ENCODE measurements at regions not wholly inside any gene's neighbourhood (a gene's known extent, or its start where the extent isn't known, plus 50 kb on each side); places are given as distances from the start of the nearest gene placed in this dataset.
A peak's percentile ranks its signal among the peaks of the same experiment; 100 is the strongest.

DNA sequence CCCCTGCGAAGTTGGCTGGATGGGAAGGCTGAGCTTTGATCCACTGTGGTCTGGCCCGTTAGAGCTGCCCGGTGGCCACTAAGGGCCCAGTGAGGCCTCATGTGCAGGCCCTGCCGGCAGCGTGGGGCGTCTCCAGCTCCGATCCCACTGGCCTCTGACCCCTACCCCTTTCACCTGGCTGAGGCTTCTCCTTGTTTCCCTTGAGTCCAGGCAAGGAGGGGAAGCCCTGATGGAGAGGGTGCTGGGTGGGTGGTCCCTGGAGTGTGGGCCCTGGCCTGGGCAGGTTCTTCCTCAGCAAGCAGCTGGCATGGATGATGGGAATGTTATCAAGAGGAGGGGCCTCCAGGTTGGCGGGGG, 356.8 kb downstream of the SEC14L1 start:
- ATAC-seq (replicated peaks in 1 of 4), result no peak
- ChIA-PET CTCF (no interaction called here), POLR2A (no interaction called here)
- peaks cover 0 to 39% of the 10 kb centered on the region in 2 experiments for H3K4me1 ChIP-seq (ENCODE audit: control insufficient read depth in 1 of 2, extremely low read depth in 1 of 2, insufficient read depth in 2 of 2, low read length in 2 of 2)
- Mint-ChIP-seq H3K27ac (peak overlapping the region in 1 of 2 donors; percentile 28), H3K9me3 (no peaks in the 10 kb centered on the region), H3K4me1 (peaks cover 13 to 20% (median 18%) of the 10 kb centered on the region in 3 donors), H3K4me3 (no peak overlapping the region), H3K36me3 (peaks cover 21% of the 10 kb centered on the region), H3K27me3 (no peaks in the 10 kb centered on the region)
- H3K4me3 ChIP-seq (ENCODE audit: control insufficient read depth in 1 of 2, extremely low read depth in 1 of 2, low read length in 1 of 2), result no peak overlapping the region
- 80% methylated on average over 1 of the region's 8 CpGs for whole genome bisulfite sequencing (ENCODE audit: insufficient coverage)
- no peaks in the 10 kb centered on the region for H3K27me3 ChIP-seq (replicated peaks in 1 of 2; ENCODE audit: control insufficient read depth in 2 of 2, extremely low read depth in 1 of 2, insufficient read depth in 2 of 2, low read length in 1 of 2)
- peak in 3 of 35 experiments; percentile 0 to 2 (median 1) for DNase-seq
- no peaks in the 10 kb centered on the region for H3K9me3 ChIP-seq
- no peak overlapping the region for H3K27ac ChIP-seq (ENCODE audit: low read length)
- peaks cover 55 to 89% of the 10 kb centered on the region in 2 donors for H3K36me3 ChIP-seq (ENCODE audit: control insufficient read depth in 2 of 2, extremely low read depth in 1 of 2, insufficient read depth in 1 of 2, low read length in 1 of 2)

GRCh38 chr17:77498091-77498741, 357.4 kb downstream of the SEC14L1 start:
- peaks cover 13 to 18% (median 18%) of the 10 kb centered on the region in 3 donors for H3K4me1 Mint-ChIP-seq
- 90% methylated on average over 4 of the region's 25 CpGs for WGBS (ENCODE audit: insufficient coverage)

DNA sequence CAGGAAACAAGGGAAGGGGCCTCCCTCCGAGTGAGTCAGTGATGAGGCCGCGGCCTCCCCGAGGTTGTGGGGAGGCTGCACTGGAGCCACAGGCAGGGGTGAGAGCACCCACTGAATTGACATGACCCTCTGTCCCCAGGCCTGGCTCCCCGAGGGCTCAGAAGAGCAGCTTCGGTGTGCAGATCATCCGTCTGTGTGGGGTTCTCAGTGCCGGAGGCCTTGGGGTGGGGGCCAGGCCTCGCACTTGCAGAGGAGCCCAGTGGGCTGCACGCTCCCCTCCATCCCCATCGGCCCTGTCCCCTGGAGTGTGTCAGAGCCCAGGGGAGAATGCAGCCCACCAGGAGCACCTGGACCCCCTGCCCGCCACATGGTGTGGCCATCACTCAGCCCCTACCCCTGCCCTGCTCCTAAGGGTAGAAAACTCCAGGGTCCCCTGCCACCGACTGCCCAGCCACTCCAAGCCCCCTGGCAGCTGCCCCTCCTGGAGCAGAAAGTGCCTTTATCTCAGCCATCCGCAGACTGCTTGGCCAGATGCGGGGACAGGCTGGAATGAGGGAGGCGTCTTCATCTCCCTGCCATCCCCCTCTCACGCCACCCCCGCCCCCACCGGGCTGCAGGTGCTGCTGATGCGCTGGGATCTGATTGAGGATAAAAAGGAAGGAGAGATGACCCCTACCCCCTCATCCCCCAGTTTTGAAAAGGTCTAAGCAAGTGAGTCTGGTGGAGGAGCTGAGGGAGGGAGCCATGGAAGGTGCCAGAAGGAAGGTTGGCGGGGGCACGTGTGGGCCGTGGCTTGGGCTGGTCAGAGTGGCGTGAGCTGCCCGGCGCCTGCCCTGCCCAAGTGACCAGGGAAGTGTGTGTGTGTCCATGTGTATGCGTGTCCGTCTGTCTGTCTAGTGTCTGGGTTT, 358.3 kb downstream of the SEC14L1 start:
- Histone ChIP-seq H3K4me3 (ENCODE audit: control insufficient read depth in 1 of 2, extremely low read depth in 1 of 2, low read length in 1 of 2) (no peak overlapping the region), H3K27ac (ENCODE audit: low read length) (no peak overlapping the region), H3K27me3 (replicated peaks in 1 of 2; ENCODE audit: control insufficient read depth in 2 of 2, extremely low read depth in 1 of 2, insufficient read depth in 2 of 2, low read length in 1 of 2) (no peaks in the 10 kb centered on the region), H3K36me3 (ENCODE audit: control insufficient read depth in 2 of 2, extremely low read depth in 1 of 2, insufficient read depth in 1 of 2, low read length in 1 of 2) (peaks cover 44 to 78% of the 10 kb centered on the region in 2 donors), H3K9me3 (no peaks in the 10 kb centered on the region), H3K4me1 (ENCODE audit: control insufficient read depth in 1 of 2, extremely low read depth in 1 of 2, insufficient read depth in 2 of 2, low read length in 2 of 2) (peaks cover 0 to 26% of the 10 kb centered on the region in 2 experiments)
- ATAC-seq (replicated peaks in 1 of 4), result no peak
- DNase-seq, result peak in 2 of 35 experiments; percentile 0 to 2
- no peaks in the 10 kb centered on the region for H3K9me3 Mint-ChIP-seq
- peaks cover 11 to 15% (median 13%) of the 10 kb centered on the region in 3 donors for H3K4me1 Mint-ChIP-seq
- peaks cover 21% of the 10 kb centered on the region for H3K36me3 Mint-ChIP-seq
- no peaks in the 10 kb centered on the region for H3K27me3 Mint-ChIP-seq
- 93% methylated on average over 15 of the region's 28 CpGs for WGBS (ENCODE audit: insufficient coverage)
- peak overlapping the region in 1 of 3 donors; percentile 17 for H3K4me3 Mint-ChIP-seq
- ChIA-PET CTCF (no interaction called here), POLR2A (no interaction called here)
- peak overlapping the region; percentile 22 to 63 for H3K27ac Mint-ChIP-seq

More at GRCh38 chr17:77498091-77498741, 357.4 kb downstream of the SEC14L1 start:
- no peak overlapping the region for H3K27ac Mint-ChIP-seq
- H3K36me3 Mint-ChIP-seq, result peaks cover 21% of the 10 kb centered on the region
- Histone ChIP-seq H3K4me3 (ENCODE audit: control insufficient read depth in 1 of 2, extremely low read depth in 1 of 2, low read length in 1 of 2) (no peak overlapping the region), H3K27ac (ENCODE audit: low read length) (no peak overlapping the region), H3K4me1 (ENCODE audit: control insufficient read depth in 1 of 2, extremely low read depth in 1 of 2, insufficient read depth in 2 of 2, low read length in 2 of 2) (peaks cover 0 to 32% of the 10 kb centered on the region in 2 experiments), H3K9me3 (no peaks in the 10 kb centered on the region), H3K36me3 (ENCODE audit: control insufficient read depth in 2 of 2, extremely low read depth in 1 of 2, insufficient read depth in 1 of 2, low read length in 1 of 2) (peaks cover 50 to 85% of the 10 kb centered on the region in 2 donors), H3K27me3 (replicated peaks in 1 of 2; ENCODE audit: control insufficient read depth in 2 of 2, extremely low read depth in 1 of 2, insufficient read depth in 2 of 2, low read length in 1 of 2) (no peaks in the 10 kb centered on the region)
- H3K9me3 Mint-ChIP-seq, result no peaks in the 10 kb centered on the region
- ChIA-PET POLR2A (no interaction called here), CTCF (no interaction called here)
- ATAC-seq (replicated peaks in 1 of 4) (no peak), DNase-seq (peak in 2 of 35 experiments; percentile 0 to 1)
- H3K4me3 Mint-ChIP-seq, result no peak overlapping the region
- no peaks in the 10 kb centered on the region for H3K27me3 Mint-ChIP-seq

- no peaks in the 10 kb centered on the region for H3K27me3 ChIP-seq (replicated peaks in 1 of 2; ENCODE audit: control insufficient read depth in 2 of 2, extremely low read depth in 1 of 2, insufficient read depth in 2 of 2, low read length in 1 of 2)
- POLR2A ChIA-PET, result no interaction called here
- H3K9me3 ChIP-seq, result no peaks in the 10 kb centered on the region
- H3K36me3 ChIP-seq (ENCODE audit: control insufficient read depth in 2 of 2, extremely low read depth in 1 of 2, insufficient read depth in 1 of 2, low read length in 1 of 2), result peaks cover 42 to 70% of the 10 kb centered on the region in 2 donors
- no peak overlapping the region for H3K4me3 Mint-ChIP-seq
- H3K4me1 Mint-ChIP-seq, result peaks cover 5 to 9% (median 8%) of the 10 kb centered on the region in 3 donors
- peaks cover 20% of the 10 kb centered on the region for H3K36me3 Mint-ChIP-seq
- no peaks in the 10 kb centered on the region for H3K9me3 Mint-ChIP-seq
- 91% methylated on average over 7 of the region's 14 CpGs for WGBS (ENCODE audit: insufficient coverage)
- H3K4me1 ChIP-seq (ENCODE audit: control insufficient read depth in 1 of 2, extremely low read depth in 1 of 2, insufficient read depth in 2 of 2, low read length in 2 of 2), result peaks cover 0 to 18% of the 10 kb centered on the region in 2 experiments
- no peak overlapping the region for H3K27ac ChIP-seq (ENCODE audit: low read length)
- ATAC-seq (replicated peaks in 1 of 4) (no peak), DNase-seq (peak in 3 of 35 experiments; percentile 0 to 23 (median 3))
- no peak overlapping the region for H3K4me3 ChIP-seq (ENCODE audit: control insufficient read depth in 1 of 2, extremely low read depth in 1 of 2, low read length in 1 of 2)
- no peaks in the 10 kb centered on the region for H3K27me3 Mint-ChIP-seq
- CTCF ChIA-PET, result interaction anchor here in 1 of 2 donors (1.0 kb wide), 1 partner anchor 32 kb away, joined by 3 read pairs; no protein-coding TSS in a partner anchor
- peak overlapping the region; percentile 22 to 63 for H3K27ac Mint-ChIP-seq
Observed at GRCh38 chr17:77499699-77500435, 359.1 kb downstream of the SEC14L1 start.

- no peak for ATAC-seq (replicated peaks in 1 of 4)
- DNase-seq, result peak in 19 of 35 experiments; percentile 0 to 62 (median 40)
- peak overlapping the region; percentile 19 to 73 for H3K27ac Mint-ChIP-seq
- H3K27me3 Mint-ChIP-seq, result no peaks in the 10 kb centered on the region
- peaks cover 0 to 9% of the 10 kb centered on the region in 2 experiments for H3K4me1 ChIP-seq (ENCODE audit: control insufficient read depth in 1 of 2, extremely low read depth in 1 of 2, insufficient read depth in 2 of 2, low read length in 2 of 2)
- 96% methylated on average over 5 of the region's 12 CpGs for WGBS (ENCODE audit: insufficient coverage)
- H3K27me3 ChIP-seq (replicated peaks in 1 of 2; ENCODE audit: control insufficient read depth in 2 of 2, extremely low read depth in 1 of 2, insufficient read depth in 2 of 2, low read length in 1 of 2), result no peaks in the 10 kb centered on the region
- ChIA-PET CTCF (interaction anchor here (0.6 to 1.0 kb wide), 3 partner anchors 33 to 319 kb away, joined by 3 to 4 read pairs (median 4); no protein-coding TSS in a partner anchor), POLR2A (interaction anchor here in 1 of 2 donors (0.6 kb wide), 1 partner anchor 48 kb away, joined by 3 read pairs; no protein-coding TSS in a partner anchor)
- no peak overlapping the region for H3K4me3 ChIP-seq (ENCODE audit: control insufficient read depth in 1 of 2, extremely low read depth in 1 of 2, low read length in 1 of 2)
- H3K4me1 Mint-ChIP-seq, result peaks cover 0 to 3% (median 3%) of the 10 kb centered on the region in 3 donors
- no peaks in the 10 kb centered on the region for H3K9me3 ChIP-seq
- no peak overlapping the region for H3K4me3 Mint-ChIP-seq
- H3K27ac ChIP-seq (ENCODE audit: low read length), result no peak overlapping the region
- peaks cover 39 to 58% of the 10 kb centered on the region in 2 donors for H3K36me3 ChIP-seq (ENCODE audit: control insufficient read depth in 2 of 2, extremely low read depth in 1 of 2, insufficient read depth in 1 of 2, low read length in 1 of 2)
- H3K9me3 Mint-ChIP-seq, result no peaks in the 10 kb centered on the region
- peaks cover 18% of the 10 kb centered on the region for H3K36me3 Mint-ChIP-seq
Observed at GRCh38 chr17:77501101-77501566, 360.4 kb downstream of the SEC14L1 start.
